NCI-H82 (cell line): ENCODE measurements at regions not wholly inside any gene's neighbourhood (a gene's known extent, or its start where the extent isn't known, plus 50 kb on each side); places are given as distances from the start of the nearest gene placed in this dataset.

Experiments
- DNase-seq: peaks from one replicate; lab custom pipeline; 2025; lab: John Stamatoyannopoulos, UW

GRCh38 chr13:40505196-40505595 is 161.2 kb downstream of the FOXO1 start:
- no peak for DNase-seq
